B cell (primary cell): ENCODE measurements at regions not wholly inside any gene's neighbourhood (a gene's known extent, or its start where the extent isn't known, plus 50 kb on each side); places are given as distances from the start of the nearest gene placed in this dataset.

Experiments used
- CTCF ChIP-seq: fragments of 200-600 bp; IDR thresholded peaks from one replicate; pipeline ENCODE4 v1.8.0; 2022; ENCODE audit warnings: antibody characterized with exemption, mild to moderate bottlenecking
- EZH2 ChIP-seq: IDR thresholded peaks from 2 replicates; pipeline ENCODE4 v1.6.1; 2012; ENCODE audit warnings: borderline replicate concordance, low read depth, mild to moderate bottlenecking, moderate library complexity, low read length; ENCODE audit not compliant: insufficient read depth, poor library complexity, severe bottlenecking

GRCh38 chr2:15733867-15734673 is 142.4 kb downstream of the DDX1 start:
- TF ChIP-seq CTCF (no peak), EZH2 (no peak)
